ENCODE measurements at regions not wholly inside any gene's neighbourhood (a gene's known extent, or its start where the extent isn't known, plus 50 kb on each side); places are given as distances from the start of the nearest gene placed in this dataset.

DNA sequence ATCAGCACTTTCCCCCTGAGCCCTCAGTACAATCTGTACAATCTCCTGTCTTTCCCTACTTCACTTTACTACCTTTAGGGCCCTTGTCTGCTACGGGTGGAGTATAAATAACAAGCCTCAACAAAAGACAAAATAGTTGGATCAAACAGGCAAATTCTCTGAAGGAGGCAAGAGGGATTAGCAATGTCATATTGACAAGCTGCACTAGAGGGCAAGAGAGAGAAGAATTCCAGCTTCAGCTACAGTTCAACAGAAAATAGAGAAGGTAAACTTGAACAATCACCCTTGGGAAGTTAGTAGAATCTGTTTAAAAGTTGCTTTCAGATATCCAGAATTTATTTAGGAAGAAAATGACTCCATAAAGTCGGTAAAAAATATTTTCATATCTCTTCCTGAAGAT lies 68.4 kb upstream of the IZUMO3 start:
- Histone ChIP-seq H3K36me3 (ENCODE audit: control insufficient read depth, insufficient read depth, low read length) (no peaks in the 10 kb centered on the region), H3K9me3 (ENCODE audit: control insufficient read depth, insufficient read depth, low read depth, low read length) (no peaks in the 10 kb centered on the region), H3K9ac (ENCODE audit: low read length) (no peak overlapping the region), H3K27me3 (ENCODE audit: control insufficient read depth, insufficient read depth, low read length) (no peaks in the 10 kb centered on the region), H3K4me1 (ENCODE audit: control insufficient read depth, insufficient read depth, low read length) (peaks cover 4% of the 10 kb centered on the region; the same call in 1 of the 2 replicates), H3K4me3 (ENCODE audit: low read depth, low read length) (no peak overlapping the region), H3K27ac (ENCODE audit: low read depth, low read length) (no peak overlapping the region)

- H3K9me3 ChIP-seq (ENCODE audit: control insufficient read depth, insufficient read depth, low read depth, low read length), result no peaks in the 10 kb centered on the region
- no peaks in the 10 kb centered on the region for H3K27me3 ChIP-seq (ENCODE audit: control insufficient read depth, insufficient read depth, low read length)
- no peak overlapping the region for H3K9ac ChIP-seq (ENCODE audit: low read length)
Observed at GRCh38 chr9:24608599-24608998, 62.9 kb upstream of the IZUMO3 start.

DNA sequence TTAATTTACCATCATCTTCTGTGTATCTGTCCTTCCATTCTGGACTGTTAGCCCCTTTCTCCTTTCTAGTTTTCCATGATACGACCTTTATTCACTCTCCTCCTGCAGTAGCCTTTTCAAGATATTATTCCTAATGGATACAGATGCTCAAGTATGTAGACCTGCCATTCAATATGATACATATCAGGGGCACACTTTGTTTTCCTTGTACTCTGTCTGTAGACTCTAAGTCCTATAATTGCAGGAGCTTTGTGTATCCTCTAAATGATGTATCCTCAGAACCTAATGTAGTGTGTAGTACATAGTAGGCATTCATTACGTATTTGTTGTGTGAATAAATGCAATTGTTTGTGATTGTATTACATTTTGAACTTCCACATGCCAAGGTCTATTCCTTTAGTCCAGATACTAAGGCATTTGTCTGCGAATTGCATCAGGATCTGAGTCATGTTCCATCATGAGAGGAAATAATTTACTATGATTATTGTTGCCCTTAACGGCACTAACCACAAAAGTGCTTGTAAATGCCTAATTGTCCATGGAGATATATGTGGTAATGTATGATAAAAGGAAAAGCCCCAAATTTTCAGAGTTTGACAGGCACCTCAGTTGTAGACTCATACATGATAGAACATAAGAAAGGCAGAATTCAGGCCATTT lies 57.1 kb upstream of the IZUMO3 start:
- H3K4me3 ChIP-seq (ENCODE audit: low read depth, low read length), result no peak overlapping the region
- no peaks in the 10 kb centered on the region for H3K27me3 ChIP-seq (ENCODE audit: control insufficient read depth, insufficient read depth, low read length)
- H3K9ac ChIP-seq (ENCODE audit: low read length), result no peak overlapping the region
- H3K4me1 ChIP-seq (ENCODE audit: control insufficient read depth, insufficient read depth, low read length), result no peaks in the 10 kb centered on the region; the same call in 1 of the 2 replicates
- no peak overlapping the region for H3K27ac ChIP-seq (ENCODE audit: low read depth, low read length)
- no peaks in the 10 kb centered on the region for H3K9me3 ChIP-seq (ENCODE audit: control insufficient read depth, insufficient read depth, low read depth, low read length)
- no peaks in the 10 kb centered on the region for H3K36me3 ChIP-seq (ENCODE audit: control insufficient read depth, insufficient read depth, low read length)

More at GRCh38 chr9:24608599-24608998, 62.9 kb upstream of the IZUMO3 start:
- no peak overlapping the region for H3K27ac ChIP-seq (ENCODE audit: low read depth, low read length)
- H3K4me1 ChIP-seq (ENCODE audit: control insufficient read depth, insufficient read depth, low read length), result no peaks in the 10 kb centered on the region
- H3K36me3 ChIP-seq (ENCODE audit: control insufficient read depth, insufficient read depth, low read length), result no peaks in the 10 kb centered on the region
- H3K4me3 ChIP-seq (ENCODE audit: low read depth, low read length), result no peak overlapping the region
